GM13977 (cell line): ENCODE measurements at regions not wholly inside any gene's neighbourhood (a gene's known extent, or its start where the extent isn't known, plus 50 kb on each side); places are given as distances from the start of the nearest gene placed in this dataset.

ENCODE experiments used
- DNase-seq: peaks from one replicate; pipeline ENCODE4 v3.0.0; 2012; ENCODE audit warnings: low spot score
- in situ Hi-C: fragments of 300-500 bp; cut with MboI; formaldehyde crosslinking; loops from one replicate; pipeline ENCODE4 v1.12.0; 2022; ENCODE audit warnings: low sequenced_read_pairs, low pct_unique_long_range_greater_than_20kb, mixed read lengths, inconsistent platforms; ENCODE audit not compliant: unreplicated experiment
- TF ChIP-seq, protein P1 (sequence below): IDR thresholded peaks from 2 replicates; pipeline ENCODE4 v1.5.1; 2012; ENCODE audit warnings: mild to moderate bottlenecking, control low read depth; ENCODE audit not compliant: insufficient read depth; ENCODE audit errors: extremely low read depth, missing control alignments

- in situ Hi-C loops: no loop called here
- TF ChIP-seq, protein P1, sequence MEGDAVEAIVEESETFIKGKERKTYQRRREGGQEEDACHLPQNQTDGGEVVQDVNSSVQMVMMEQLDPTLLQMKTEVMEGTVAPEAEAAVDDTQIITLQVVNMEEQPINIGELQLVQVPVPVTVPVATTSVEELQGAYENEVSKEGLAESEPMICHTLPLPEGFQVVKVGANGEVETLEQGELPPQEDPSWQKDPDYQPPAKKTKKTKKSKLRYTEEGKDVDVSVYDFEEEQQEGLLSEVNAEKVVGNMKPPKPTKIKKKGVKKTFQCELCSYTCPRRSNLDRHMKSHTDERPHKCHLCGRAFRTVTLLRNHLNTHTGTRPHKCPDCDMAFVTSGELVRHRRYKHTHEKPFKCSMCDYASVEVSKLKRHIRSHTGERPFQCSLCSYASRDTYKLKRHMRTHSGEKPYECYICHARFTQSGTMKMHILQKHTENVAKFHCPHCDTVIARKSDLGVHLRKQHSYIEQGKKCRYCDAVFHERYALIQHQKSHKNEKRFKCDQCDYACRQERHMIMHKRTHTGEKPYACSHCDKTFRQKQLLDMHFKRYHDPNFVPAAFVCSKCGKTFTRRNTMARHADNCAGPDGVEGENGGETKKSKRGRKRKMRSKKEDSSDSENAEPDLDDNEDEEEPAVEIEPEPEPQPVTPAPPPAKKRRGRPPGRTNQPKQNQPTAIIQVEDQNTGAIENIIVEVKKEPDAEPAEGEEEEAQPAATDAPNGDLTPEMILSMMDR: no peak
- DNase-seq: no peak
Measured at GRCh38 chr9:99474186-99474585, 252.1 kb downstream of the SEC61B start.

- no peak for DNase-seq
- TF ChIP-seq, protein P1: no peak
- in situ Hi-C loops: no loop called here
Measured at GRCh38 chr9:99475401-99476065, 253.5 kb downstream of the SEC61B start.

DNA sequence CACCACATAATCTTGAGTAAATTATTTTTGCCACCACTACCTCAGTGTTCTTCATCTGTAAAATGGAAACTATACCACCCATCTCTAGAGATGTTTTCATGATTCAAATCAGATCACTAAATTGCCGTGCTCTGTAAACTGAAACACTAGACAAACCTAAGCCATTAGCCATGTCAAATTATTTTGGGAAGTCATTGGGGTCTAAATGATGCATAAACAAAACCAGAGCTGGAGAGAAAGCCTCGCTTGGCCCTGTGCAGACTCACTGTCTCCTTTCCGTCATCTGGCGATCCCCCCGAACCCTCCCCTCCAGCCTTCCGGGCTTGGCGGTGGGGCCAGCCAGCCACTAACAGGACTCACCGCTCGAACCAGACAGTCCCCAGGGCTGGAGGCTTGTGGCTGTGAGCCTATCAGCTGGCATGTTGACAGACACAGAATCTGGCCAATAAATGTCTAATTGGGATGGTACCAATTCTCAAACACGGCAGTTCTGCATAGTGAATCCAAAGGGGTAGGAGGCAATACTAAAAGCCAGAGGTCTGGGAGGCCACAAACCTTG is 256.5 kb downstream of the SEC61B start:
- TF ChIP-seq, protein P1: no peak
- in situ Hi-C loops: no loop called here
- DNase-seq: no peak

- DNase-seq: no peak
- in situ Hi-C loops: no loop called here
- TF ChIP-seq, protein P1: no peak
Measured at GRCh38 chr9:99479929-99480328, 257.8 kb downstream of the SEC61B start.

GRCh38 chr9:99485459-99485858 is 263.4 kb downstream of the SEC61B start:
- DNase-seq: no peak
- TF ChIP-seq, protein P1: no peak
- in situ Hi-C loops: no loop called here

DNA sequence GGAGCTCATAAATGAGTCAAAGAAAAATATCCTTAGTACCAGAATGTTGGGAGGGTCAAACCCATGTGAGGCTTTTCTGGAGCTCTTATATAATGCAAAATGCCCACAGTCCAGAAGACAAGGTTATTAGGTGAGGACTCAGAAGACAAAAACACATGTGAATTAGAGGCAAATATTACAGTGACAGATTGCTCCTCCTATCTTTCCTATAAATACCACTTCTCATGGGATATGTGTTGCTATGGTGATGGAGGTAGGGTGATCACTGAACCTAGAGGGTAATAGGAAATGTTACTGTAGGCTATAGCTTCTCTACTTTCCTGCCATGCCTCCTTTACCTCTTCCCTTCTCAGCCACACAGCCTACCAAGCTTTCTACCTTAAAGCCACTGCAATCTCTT is 264.6 kb downstream of the SEC61B start:
- in situ Hi-C loops: no loop called here
- no peak for DNase-seq
- TF ChIP-seq, protein P1: no peak
